GM23338 (cell line): ENCODE measurements at regions not wholly inside any gene's neighbourhood (a gene's known extent, or its start where the extent isn't known, plus 50 kb on each side); places are given as distances from the start of the nearest gene placed in this dataset.

Experiments
- ATAC-seq: fragments of 200-7000 bp; cut with Tn5 transposase; 3 replicates; pipeline ENCODE4 v1.9.1; 2020
- DNase-seq: peaks from one replicate; pipeline ENCODE4 v3.0.0-alpha.2; 2015; ENCODE audit warnings: low spot score
- H2AFZ ChIP-seq: fragments of 200-600 bp; sonication (generic); 2 replicates; pipeline ENCODE4 v1.8.0; 2016; ENCODE audit warnings: antibody characterized with exemption, mild to moderate bottlenecking, moderate library complexity
- H3F3A ChIP-seq: fragments of 200-600 bp; sonication (generic); replicated peaks from 2 replicates; pipeline ENCODE4 v1.8.0; 2017; ENCODE audit warnings: antibody characterized with exemption, mixed run types, low read depth
- H3K27ac ChIP-seq: fragments of 200-600 bp; sonication (generic); 2 replicates; pipeline ENCODE4 v1.6.1; 2016; ENCODE audit warnings: low read depth
- H3K27me3 ChIP-seq: fragments of 200-600 bp; sonication (generic); 2 replicates; pipeline ENCODE4 v1.8.0; 2016; ENCODE audit warnings: mild to moderate bottlenecking, mixed run types, moderate library complexity; ENCODE audit not compliant: insufficient read depth
- H3K36me3 ChIP-seq: fragments of 200-600 bp; sonication (generic); 2 replicates; pipeline ENCODE4 v1.8.0; 2016; ENCODE audit warnings: mild to moderate bottlenecking; ENCODE audit not compliant: insufficient read depth
- H3K4me1 ChIP-seq: fragments of 200-600 bp; sonication (generic); 2 replicates; pipeline ENCODE4 v1.8.0; 2016; ENCODE audit warnings: mild to moderate bottlenecking, moderate library complexity; ENCODE audit not compliant: insufficient read depth
- H3K4me2 ChIP-seq: fragments of 200-600 bp; sonication (generic); 2 replicates; pipeline ENCODE4 v1.7.1; 2017; ENCODE audit warnings: mixed run types
- H3K4me3 ChIP-seq: fragments of 200-600 bp; sonication (generic); 2 replicates; pipeline ENCODE4 v1.6.1; 2016; ENCODE audit warnings: mixed run types
- H3K79me2 ChIP-seq: fragments of 200-600 bp; sonication (generic); replicated peaks from 2 replicates; pipeline ENCODE4 v1.8.0; 2017; ENCODE audit warnings: mild to moderate bottlenecking; ENCODE audit not compliant: insufficient read depth
- H3K9me2 ChIP-seq: fragments of 200-600 bp; sonication (generic); 2 replicates; pipeline ENCODE4 v1.8.0; 2017; ENCODE audit not compliant: insufficient read depth
- H4K20me1 ChIP-seq: fragments of 200-600 bp; sonication (generic); replicated peaks from 2 replicates; pipeline ENCODE4 v1.8.0; 2017; ENCODE audit warnings: mild to moderate bottlenecking; ENCODE audit not compliant: insufficient read depth
- H3K27ac Mint-ChIP-seq: 2 replicates; pipeline ENCODE4 v1.8.0; 2020; ENCODE audit warnings: inconsistent platforms, mild to moderate bottlenecking, moderate library complexity, mixed read lengths
- H3K27me3 Mint-ChIP-seq: 3 replicates; pipeline ENCODE4 v1.8.0; 2022; ENCODE audit warnings: low read depth, mild to moderate bottlenecking, moderate library complexity, mixed read lengths, inconsistent platforms; ENCODE audit not compliant: insufficient read depth, poor library complexity
- H3K36me3 Mint-ChIP-seq: 3 replicates; pipeline ENCODE4 v1.8.0; 2021; ENCODE audit warnings: low read depth, mild to moderate bottlenecking, inconsistent platforms, moderate library complexity, mixed read lengths
- H3K4me1 Mint-ChIP-seq: 3 replicates; pipeline ENCODE4 v1.8.0; 2020; ENCODE audit warnings: mild to moderate bottlenecking, inconsistent platforms, mixed read lengths
- H3K4me3 Mint-ChIP-seq: 3 replicates; pipeline ENCODE4 v1.8.0; 2021; ENCODE audit warnings: moderate library complexity, mild to moderate bottlenecking, inconsistent platforms, mixed read lengths
- H3K9me3 Mint-ChIP-seq: 3 replicates; pipeline ENCODE4 v1.8.0; 2020; ENCODE audit warnings: moderate library complexity, mild to moderate bottlenecking, inconsistent platforms, mixed read lengths
- CREB1 ChIP-seq: fragments of 250-450 bp; sonication (Bioruptor Pico); IDR thresholded peaks from 2 replicates; pipeline ENCODE4 v1.5.0; 2020; ENCODE audit warnings: low read depth, mild to moderate bottlenecking, moderate library complexity
- EZH2 ChIP-seq: fragments of 200-600 bp; sonication (generic); IDR thresholded peaks from one replicate; pipeline ENCODE4 v1.8.0; 2017; ENCODE audit warnings: antibody characterized with exemption, mild to moderate bottlenecking, low read depth; ENCODE audit not compliant: unreplicated experiment
- EZH2phosphoT487 ChIP-seq: fragments of 200-600 bp; sonication (generic); IDR thresholded peaks from one replicate; pipeline ENCODE4 v1.8.1; 2018; ENCODE audit warnings: antibody characterized with exemption; ENCODE audit not compliant: unreplicated experiment
- JUNB ChIP-seq: IDR thresholded peaks from one replicate; pipeline ENCODE4 v1.6.1; 2016; ENCODE audit warnings: antibody characterized with exemption; ENCODE audit not compliant: unreplicated experiment
- NANOG ChIP-seq: IDR thresholded peaks from 2 replicates; pipeline ENCODE4 v1.6.1; 2016; ENCODE audit warnings: antibody characterized with exemption, borderline replicate concordance
- POLR2AphosphoS5 ChIP-seq: IDR thresholded peaks from 2 replicates; pipeline ENCODE4 v1.6.1; 2016; ENCODE audit warnings: antibody characterized with exemption, low read depth
- STAT1 ChIP-seq: IDR thresholded peaks from one replicate; pipeline ENCODE4 v1.6.1; 2016; ENCODE audit warnings: antibody characterized with exemption; ENCODE audit not compliant: unreplicated experiment
- ZNF114 ChIP-seq: fragments of 250-450 bp; sonication (Bioruptor Pico); IDR thresholded peaks from 2 replicates; pipeline ENCODE4 v1.5.0; 2020; ENCODE audit warnings: mild to moderate bottlenecking, moderate library complexity
- ZNF331 ChIP-seq: fragments of 250-450 bp; sonication (Bioruptor Pico); IDR thresholded peaks from 2 replicates; pipeline ENCODE4 v1.5.0; 2020; ENCODE audit warnings: low read depth, mild to moderate bottlenecking, moderate library complexity
- TF ChIP-seq, protein P1 (sequence below), 2 experiments: fragments of 200-600 bp in 1 of 2; sonication (generic) in 1 of 2; conservative IDR thresholded peaks; 2 replicates each; pipeline versions ENCODE4 v1.5.1 to v1.6.1; 2016 to 2017; ENCODE audit warnings: antibody characterized with exemption in 2 of 2, low read depth in 2 of 2, mild to moderate bottlenecking in 2 of 2, moderate library complexity in 1 of 2
- TF ChIP-seq, protein P2 (sequence below): IDR thresholded peaks from one replicate; pipeline ENCODE4 v1.6.1; 2018; ENCODE audit warnings: antibody characterized with exemption; ENCODE audit not compliant: unreplicated experiment
- TF ChIP-seq, protein P3 (sequence below): fragments of 250-450 bp; sonication (Bioruptor Pico); IDR thresholded peaks from 2 replicates; pipeline ENCODE4 v1.5.0; 2020; ENCODE audit warnings: mild to moderate bottlenecking, moderate library complexity
- TF ChIP-seq, protein P4 (sequence below): IDR thresholded peaks from 2 replicates; pipeline ENCODE4 v1.6.1; 2016; ENCODE audit warnings: antibody characterized with exemption

DNA sequence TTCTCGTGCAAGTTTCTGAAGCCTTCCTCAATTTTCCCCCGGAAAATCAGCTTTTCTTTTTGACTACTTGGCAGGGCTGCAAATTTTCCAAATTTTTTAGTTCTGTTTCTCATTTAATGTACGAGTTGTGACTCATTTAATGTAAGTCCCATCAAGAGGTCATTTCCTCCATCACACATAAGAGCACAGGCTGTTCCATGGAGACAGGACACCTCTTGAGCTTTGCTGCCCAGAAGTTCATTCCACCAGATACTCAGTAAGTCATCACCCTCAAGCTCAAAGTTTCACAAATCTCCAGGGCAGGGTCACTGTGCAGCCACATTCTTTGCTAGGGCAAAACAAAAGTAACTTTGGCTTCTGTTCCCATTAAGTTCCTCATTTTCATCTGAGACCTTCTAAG lies 101.5 kb upstream of the TEKT4 start:
- no peaks in the 10 kb centered on the region for H3K9me2 ChIP-seq

More for the DNA sequence above, 101.5 kb upstream of the TEKT4 start:
- H3K4me3 ChIP-seq, result no peak overlapping the region
- TF ChIP-seq JUNB (no peak), STAT1 (no peak), CREB1 (CRISPR knock-in tag) (no peak), ZNF331 (CRISPR knock-in tag) (no peak), NANOG (no peak), EZH2phosphoT487 (no peak), ZNF114 (CRISPR knock-in tag) (no peak), EZH2 (no peak), POLR2AphosphoS5 (no peak)
- TF ChIP-seq, protein P1, sequence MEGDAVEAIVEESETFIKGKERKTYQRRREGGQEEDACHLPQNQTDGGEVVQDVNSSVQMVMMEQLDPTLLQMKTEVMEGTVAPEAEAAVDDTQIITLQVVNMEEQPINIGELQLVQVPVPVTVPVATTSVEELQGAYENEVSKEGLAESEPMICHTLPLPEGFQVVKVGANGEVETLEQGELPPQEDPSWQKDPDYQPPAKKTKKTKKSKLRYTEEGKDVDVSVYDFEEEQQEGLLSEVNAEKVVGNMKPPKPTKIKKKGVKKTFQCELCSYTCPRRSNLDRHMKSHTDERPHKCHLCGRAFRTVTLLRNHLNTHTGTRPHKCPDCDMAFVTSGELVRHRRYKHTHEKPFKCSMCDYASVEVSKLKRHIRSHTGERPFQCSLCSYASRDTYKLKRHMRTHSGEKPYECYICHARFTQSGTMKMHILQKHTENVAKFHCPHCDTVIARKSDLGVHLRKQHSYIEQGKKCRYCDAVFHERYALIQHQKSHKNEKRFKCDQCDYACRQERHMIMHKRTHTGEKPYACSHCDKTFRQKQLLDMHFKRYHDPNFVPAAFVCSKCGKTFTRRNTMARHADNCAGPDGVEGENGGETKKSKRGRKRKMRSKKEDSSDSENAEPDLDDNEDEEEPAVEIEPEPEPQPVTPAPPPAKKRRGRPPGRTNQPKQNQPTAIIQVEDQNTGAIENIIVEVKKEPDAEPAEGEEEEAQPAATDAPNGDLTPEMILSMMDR (conservative IDR thresholded peaks at IDR 0.05; ENCODE audit: low read depth in 2 of 2), result no peak
- TF ChIP-seq, protein P2, sequence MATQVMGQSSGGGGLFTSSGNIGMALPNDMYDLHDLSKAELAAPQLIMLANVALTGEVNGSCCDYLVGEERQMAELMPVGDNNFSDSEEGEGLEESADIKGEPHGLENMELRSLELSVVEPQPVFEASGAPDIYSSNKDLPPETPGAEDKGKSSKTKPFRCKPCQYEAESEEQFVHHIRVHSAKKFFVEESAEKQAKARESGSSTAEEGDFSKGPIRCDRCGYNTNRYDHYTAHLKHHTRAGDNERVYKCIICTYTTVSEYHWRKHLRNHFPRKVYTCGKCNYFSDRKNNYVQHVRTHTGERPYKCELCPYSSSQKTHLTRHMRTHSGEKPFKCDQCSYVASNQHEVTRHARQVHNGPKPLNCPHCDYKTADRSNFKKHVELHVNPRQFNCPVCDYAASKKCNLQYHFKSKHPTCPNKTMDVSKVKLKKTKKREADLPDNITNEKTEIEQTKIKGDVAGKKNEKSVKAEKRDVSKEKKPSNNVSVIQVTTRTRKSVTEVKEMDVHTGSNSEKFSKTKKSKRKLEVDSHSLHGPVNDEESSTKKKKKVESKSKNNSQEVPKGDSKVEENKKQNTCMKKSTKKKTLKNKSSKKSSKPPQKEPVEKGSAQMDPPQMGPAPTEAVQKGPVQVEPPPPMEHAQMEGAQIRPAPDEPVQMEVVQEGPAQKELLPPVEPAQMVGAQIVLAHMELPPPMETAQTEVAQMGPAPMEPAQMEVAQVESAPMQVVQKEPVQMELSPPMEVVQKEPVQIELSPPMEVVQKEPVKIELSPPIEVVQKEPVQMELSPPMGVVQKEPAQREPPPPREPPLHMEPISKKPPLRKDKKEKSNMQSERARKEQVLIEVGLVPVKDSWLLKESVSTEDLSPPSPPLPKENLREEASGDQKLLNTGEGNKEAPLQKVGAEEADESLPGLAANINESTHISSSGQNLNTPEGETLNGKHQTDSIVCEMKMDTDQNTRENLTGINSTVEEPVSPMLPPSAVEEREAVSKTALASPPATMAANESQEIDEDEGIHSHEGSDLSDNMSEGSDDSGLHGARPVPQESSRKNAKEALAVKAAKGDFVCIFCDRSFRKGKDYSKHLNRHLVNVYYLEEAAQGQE, result no peak
- TF ChIP-seq, protein P3, sequence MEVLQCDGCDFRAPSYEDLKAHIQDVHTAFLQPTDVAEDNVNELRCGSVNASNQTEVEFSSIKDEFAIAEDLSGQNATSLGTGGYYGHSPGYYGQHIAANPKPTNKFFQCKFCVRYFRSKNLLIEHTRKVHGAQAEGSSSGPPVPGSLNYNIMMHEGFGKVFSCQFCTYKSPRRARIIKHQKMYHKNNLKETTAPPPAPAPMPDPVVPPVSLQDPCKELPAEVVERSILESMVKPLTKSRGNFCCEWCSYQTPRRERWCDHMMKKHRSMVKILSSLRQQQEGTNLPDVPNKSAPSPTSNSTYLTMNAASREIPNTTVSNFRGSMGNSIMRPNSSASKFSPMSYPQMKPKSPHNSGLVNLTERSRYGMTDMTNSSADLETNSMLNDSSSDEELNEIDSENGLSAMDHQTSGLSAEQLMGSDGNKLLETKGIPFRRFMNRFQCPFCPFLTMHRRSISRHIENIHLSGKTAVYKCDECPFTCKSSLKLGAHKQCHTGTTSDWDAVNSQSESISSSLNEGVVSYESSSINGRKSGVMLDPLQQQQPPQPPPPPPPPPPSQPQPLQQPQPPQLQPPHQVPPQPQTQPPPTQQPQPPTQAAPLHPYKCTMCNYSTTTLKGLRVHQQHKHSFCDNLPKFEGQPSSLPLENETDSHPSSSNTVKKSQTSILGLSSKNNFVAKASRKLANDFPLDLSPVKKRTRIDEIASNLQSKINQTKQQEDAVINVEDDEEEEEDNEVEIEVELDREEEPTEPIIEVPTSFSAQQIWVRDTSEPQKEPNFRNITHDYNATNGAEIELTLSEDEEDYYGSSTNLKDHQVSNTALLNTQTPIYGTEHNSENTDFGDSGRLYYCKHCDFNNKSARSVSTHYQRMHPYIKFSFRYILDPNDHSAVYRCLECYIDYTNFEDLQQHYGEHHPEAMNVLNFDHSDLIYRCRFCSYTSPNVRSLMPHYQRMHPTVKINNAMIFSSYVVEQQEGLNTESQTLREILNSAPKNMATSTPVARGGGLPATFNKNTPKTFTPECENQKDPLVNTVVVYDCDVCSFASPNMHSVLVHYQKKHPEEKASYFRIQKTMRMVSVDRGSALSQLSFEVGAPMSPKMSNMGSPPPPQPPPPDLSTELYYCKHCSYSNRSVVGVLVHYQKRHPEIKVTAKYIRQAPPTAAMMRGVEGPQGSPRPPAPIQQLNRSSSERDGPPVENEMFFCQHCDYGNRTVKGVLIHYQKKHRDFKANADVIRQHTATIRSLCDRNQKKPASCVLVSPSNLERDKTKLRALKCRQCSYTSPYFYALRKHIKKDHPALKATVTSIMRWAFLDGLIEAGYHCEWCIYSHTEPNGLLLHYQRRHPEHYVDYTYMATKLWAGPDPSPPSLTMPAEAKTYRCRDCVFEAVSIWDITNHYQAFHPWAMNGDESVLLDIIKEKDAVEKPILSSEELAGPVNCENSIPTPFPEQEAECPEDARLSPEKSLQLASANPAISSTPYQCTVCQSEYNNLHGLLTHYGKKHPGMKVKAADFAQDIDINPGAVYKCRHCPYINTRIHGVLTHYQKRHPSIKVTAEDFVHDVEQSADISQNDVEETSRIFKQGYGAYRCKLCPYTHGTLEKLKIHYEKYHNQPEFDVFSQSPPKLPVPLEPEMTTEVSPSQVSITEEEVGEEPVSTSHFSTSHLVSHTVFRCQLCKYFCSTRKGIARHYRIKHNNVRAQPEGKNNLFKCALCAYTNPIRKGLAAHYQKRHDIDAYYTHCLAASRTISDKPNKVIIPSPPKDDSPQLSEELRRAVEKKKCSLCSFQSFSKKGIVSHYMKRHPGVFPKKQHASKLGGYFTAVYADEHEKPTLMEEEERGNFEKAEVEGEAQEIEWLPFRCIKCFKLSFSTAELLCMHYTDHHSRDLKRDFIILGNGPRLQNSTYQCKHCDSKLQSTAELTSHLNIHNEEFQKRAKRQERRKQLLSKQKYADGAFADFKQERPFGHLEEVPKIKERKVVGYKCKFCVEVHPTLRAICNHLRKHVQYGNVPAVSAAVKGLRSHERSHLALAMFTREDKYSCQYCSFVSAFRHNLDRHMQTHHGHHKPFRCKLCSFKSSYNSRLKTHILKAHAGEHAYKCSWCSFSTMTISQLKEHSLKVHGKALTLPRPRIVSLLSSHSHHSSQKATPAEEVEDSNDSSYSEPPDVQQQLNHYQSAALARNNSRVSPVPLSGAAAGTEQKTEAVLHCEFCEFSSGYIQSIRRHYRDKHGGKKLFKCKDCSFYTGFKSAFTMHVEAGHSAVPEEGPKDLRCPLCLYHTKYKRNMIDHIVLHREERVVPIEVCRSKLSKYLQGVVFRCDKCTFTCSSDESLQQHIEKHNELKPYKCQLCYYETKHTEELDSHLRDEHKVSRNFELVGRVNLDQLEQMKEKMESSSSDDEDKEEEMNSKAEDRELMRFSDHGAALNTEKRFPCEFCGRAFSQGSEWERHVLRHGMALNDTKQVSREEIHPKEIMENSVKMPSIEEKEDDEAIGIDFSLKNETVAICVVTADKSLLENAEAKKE (CRISPR knock-in tag), result no peak
- TF ChIP-seq, protein P4, sequence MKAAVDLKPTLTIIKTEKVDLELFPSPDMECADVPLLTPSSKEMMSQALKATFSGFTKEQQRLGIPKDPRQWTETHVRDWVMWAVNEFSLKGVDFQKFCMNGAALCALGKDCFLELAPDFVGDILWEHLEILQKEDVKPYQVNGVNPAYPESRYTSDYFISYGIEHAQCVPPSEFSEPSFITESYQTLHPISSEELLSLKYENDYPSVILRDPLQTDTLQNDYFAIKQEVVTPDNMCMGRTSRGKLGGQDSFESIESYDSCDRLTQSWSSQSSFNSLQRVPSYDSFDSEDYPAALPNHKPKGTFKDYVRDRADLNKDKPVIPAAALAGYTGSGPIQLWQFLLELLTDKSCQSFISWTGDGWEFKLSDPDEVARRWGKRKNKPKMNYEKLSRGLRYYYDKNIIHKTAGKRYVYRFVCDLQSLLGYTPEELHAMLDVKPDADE, result no peak
- Mint-ChIP-seq H3K27ac (no peak overlapping the region), H3K27me3 (peaks cover 35% of the 10 kb centered on the region), H3K4me3 (no peak overlapping the region), H3K9me3 (peaks cover 3% of the 10 kb centered on the region; the same call in 1 of the 3 replicates), H3K36me3 (no peaks in the 10 kb centered on the region), H3K4me1 (no peaks in the 10 kb centered on the region)
- no peak overlapping the region for H2AFZ ChIP-seq
- peaks cover 13% of the 10 kb centered on the region; the same call in 1 of the 2 replicates for H3K27me3 ChIP-seq
- no peaks in the 10 kb centered on the region for H3K4me1 ChIP-seq
- no peak for DNase-seq
- H3K79me2 ChIP-seq, result no peaks in the 10 kb centered on the region
- H4K20me1 ChIP-seq, result no peaks in the 10 kb centered on the region
- ATAC-seq, result no peak
- no peaks in the 10 kb centered on the region for H3K36me3 ChIP-seq
- H3F3A ChIP-seq, result no peaks in the 10 kb centered on the region
- H3K27ac ChIP-seq, result no peak overlapping the region
- no peak overlapping the region for H3K4me2 ChIP-seq
